HG03342 (cell line): ENCODE measurements at regions not wholly inside any gene's neighbourhood (a gene's known extent, or its start where the extent isn't known, plus 50 kb on each side); places are given as distances from the start of the nearest gene placed in this dataset.
"Not testable (repeated sequence)": the region's sequence is repeated elsewhere in the genome, so short reads cannot be mapped to it uniquely, and the experiment has no call there.

Experiments used
- ATAC-seq: cut with Tn5 transposase; IDR thresholded peaks from one replicate; pipeline ENCODE4 v1.9.1; 2021; ENCODE audit warnings: mild to moderate bottlenecking, moderate library complexity; ENCODE audit not compliant: unreplicated experiment

GRCh38 chr3:69493157-69493556 is 107.3 kb upstream of the FRMD4B start:
- ATAC-seq, result no peak

DNA sequence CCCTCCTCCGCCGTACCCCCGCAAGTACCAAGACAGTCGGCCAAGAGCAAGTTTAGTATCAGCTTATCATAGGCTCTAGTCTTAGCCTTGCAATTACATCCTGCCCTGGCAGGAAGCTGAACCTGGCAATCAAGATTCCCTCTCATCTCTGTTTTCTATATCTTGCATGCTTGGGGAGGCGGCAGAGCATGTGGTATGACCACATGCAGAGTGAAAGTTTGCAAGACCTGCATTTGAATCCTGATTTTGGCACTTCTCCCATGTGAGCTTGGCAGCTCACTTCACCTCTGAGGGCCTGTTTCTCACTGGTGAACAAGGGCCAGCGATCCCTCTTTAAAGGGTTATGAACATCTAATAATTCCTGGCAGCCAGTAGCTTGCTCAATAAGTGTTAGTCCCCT is 106.1 kb upstream of the FRMD4B start:
- ATAC-seq, result no peak

- ATAC-seq, result no peak
Observed at GRCh38 chr3:69490971-69491370, 105.1 kb upstream of the FRMD4B start.

GRCh38 chr3:69490235-69490634 is 104.3 kb upstream of the FRMD4B start:
- no peak for ATAC-seq

DNA sequence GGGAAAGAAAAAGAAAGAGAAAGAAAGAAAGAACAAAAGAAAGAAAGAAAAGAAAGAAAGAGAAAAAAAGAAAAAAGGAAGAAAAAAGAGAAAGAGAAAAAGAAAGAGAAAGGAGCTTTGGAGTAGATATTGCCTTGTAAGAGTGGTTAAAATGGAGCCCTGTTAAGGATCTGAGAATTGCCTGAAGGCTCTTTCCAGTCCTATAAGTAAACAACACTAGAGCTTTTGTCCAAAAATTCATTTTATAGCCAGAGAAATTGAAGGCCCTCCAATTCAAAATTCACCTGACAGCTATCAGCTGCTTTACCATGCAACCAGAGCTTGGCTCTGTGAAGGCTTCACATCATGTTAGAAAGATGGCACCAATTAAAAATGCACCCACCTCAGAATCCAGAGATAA is 102.1 kb upstream of the FRMD4B start:
- ATAC-seq, result no peak

- no peak for ATAC-seq
Observed at GRCh38 chr3:69485489-69485888, 99.6 kb upstream of the FRMD4B start.

DNA sequence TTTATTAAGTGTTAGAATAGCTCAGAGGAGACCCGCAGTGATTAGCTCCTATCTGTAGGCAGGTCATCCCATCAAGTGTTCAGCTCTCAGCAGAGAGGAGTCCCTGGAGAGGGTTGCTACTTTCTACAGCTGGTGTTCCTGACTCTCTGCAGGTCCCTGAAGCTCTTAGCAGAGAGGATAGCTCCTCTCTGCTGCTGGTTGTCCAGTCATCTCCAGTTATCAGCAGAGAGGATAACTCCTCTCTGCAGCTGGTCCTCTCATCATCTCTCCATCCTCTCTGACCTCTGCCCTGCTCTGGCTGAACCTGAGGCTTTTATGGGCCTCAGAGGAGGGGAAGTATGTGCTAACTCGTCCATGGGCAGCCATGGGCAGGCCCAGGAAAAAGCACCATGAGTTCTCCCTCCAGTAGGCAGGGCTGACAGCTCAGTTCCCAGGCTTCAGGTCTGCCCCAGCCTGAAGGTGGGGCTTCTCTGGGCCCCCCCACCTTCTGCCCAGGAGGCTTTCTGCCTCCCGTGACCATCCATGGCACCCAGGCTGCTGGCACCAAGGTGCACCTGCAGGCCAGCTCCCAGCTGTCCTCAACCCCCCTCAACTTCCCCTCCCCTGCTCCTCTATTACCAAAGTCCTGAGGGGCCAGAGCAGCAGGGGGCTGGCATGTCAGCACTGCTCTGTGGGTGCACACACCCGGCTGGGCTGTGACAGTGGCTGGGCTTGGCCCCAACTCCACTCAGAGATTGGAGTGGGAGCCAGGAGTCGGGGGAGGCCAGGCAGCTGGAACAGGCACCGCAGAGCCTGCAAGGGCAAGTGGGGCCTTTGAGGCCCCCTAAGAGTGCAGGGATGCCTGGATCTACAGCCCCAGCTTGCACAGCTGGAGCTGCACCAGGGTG is 98.9 kb upstream of the FRMD4B start:
- no peak for ATAC-seq

DNA sequence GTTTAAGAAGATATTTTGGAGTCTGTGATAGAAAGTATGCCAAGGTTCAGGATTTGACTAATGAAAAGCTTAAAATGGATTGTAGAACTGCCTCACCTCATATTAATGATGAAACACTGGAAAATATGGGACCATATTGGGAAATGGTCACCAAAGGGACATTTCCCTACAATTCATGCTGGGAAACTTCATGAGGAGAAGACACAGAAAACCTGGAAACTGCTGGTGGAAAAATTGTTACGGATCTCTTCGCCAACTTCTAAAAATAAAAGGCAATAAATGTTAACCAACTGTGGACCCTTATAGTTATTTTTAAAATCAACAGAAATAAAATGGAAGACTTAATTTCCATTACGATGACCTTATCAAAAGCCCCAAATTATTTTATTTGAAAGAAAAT is 97.6 kb upstream of the FRMD4B start:
- ATAC-seq, result no peak

GRCh38 chr3:69480986-69481385 is 95.1 kb upstream of the FRMD4B start:
- ATAC-seq, result not testable (repeated sequence)

DNA sequence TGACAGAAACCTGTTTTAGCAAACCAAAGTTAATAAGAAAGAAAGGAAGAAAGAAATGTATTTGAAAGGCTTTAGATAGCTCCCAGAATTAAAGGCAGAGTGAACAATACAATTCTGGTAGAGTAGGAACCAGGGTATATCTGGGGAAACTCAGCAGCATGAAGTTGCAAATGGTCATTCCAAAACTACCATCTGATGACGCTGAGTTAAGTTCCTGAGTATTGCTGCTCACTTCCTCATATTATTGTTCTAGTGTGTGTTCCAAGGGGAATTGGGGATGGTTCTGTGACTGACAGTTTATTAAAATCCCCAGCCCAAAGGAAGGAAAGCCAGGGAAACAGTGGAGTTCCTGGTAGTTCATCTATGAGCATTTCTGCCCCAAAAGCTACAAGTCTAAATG is 88.3 kb upstream of the FRMD4B start:
- no peak for ATAC-seq

DNA sequence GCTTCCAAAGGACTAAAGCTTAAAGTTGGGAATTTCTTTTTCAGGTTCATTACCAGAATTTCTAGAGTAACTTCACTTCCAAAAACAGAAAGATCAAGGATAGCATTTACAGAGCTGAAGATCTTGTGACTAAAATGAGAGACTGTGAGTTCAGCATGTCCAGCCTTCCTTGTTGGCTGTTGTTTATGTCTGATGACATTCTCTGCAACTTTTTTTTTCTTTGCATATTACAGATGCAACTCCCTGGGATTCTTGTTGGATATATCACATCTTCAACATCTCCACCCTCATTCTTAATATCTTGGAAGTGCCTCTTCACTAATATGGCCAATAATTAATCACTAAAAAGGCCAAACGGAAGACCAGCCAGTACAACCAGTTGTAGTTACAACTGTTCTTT is 86.2 kb upstream of the FRMD4B start:
- no peak for ATAC-seq

DNA sequence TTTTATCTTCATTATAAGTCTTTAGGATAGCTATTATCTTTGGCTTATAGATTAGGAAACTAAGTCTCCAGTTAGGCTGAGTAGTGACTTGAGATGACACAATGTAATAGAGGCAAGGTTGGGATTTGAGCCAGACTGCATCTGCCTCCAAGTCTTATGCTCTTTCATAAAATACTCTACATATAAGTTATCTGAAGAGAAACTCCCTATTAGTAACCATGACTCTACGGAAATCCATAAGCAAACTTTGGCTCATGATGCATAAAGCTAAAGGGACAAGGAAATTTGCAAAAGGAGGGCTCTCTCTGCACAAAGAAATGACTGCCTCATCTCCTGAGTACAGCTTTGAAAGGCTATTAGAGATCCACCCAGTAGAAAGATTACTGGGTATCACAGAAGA is 77.6 kb upstream of the FRMD4B start:
- no peak for ATAC-seq

- ATAC-seq, result no peak
Observed at GRCh38 chr3:69462826-69463100, 76.9 kb upstream of the FRMD4B start.

DNA sequence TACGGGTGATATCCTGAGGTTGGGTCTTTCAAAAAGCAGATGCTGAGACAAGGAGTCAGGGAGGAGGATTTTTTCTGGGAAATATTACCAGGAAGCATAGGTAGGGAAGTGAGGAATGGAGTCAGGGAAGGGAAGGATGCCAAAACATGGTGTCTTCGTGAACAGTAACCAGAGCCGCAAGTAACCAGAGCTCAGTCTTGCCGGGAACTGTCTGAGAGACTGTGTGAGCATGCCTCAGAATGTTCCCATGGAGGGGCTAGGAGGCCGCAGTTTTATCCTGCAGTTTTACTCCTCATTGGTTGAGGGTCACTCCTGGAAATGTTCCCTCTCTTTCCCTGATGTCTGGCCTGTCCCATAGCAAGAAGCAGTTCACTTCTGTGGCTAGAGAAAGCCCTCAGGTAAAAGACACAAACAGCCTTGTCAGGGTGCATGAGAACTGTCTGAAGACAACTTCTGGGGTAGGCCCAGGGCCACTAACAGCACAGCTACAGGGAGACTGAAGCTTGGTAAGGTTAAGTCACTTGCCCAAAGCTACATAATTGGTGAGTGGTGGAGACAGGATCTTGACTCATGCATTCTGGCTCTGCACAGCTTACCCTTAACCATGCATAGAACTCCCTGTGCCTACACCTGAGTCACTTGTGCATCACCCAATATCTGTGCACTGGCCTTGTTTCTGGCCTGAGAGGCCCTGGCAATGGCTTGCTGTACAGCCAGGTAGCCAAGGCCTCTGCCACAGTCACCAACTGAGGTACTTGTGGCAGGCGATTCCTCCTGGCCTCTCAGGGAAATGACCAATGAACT is 76.3 kb upstream of the FRMD4B start:
- no peak for ATAC-seq

GRCh38 chr3:69460034-69460433 is 74.1 kb upstream of the FRMD4B start:
- ATAC-seq, result no peak

DNA sequence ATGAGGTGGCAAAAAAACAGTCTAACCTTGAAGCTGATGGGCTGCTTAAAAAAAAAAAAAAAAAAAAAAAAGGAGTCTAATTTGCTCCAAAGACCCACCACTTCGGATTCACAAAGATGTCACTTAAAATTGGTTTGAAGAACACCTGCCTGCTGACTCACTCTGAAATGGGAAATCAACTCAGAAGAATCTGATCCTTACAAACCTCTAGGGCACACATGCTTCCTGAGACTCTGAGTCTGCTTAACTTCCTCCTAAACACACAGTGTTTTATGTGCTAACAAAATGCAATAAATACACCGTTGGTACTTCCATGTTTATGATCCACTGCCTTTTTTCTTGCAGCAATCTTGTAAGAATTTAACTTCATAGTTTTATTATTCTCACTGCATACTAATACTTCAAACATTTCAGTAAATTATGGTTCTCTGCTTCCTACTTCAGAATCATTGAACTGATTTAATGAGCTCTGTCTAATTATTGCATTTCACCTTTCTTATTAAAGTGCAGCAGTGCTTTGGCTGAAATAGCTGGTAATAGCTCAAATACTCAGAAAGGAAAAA is 73.0 kb upstream of the FRMD4B start:
- no peak for ATAC-seq

- no peak for ATAC-seq
Observed at GRCh38 chr3:69456631-69457030, 70.7 kb upstream of the FRMD4B start.

- no peak for ATAC-seq
Observed at GRCh38 chr3:69454204-69454787, 68.4 kb upstream of the FRMD4B start.

DNA sequence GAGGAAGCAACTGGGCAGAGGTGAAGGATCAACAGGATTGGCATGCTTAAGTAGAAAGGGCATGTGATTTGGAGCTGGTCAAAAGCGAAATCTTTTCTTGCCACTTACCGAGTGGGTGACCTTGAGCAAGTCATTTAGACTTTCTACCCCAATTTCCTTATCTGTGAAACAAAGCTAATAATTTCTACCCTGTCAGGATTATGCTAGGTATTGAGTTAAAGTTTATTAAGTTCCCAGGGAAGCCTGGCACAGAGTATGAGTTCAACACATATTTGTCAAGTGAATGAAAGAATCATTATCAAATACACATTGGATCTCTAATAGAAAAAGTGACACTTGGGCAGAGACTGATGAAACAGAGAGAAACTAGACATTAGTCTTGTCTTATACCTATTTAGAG is 66.4 kb upstream of the FRMD4B start:
- no peak for ATAC-seq

DNA sequence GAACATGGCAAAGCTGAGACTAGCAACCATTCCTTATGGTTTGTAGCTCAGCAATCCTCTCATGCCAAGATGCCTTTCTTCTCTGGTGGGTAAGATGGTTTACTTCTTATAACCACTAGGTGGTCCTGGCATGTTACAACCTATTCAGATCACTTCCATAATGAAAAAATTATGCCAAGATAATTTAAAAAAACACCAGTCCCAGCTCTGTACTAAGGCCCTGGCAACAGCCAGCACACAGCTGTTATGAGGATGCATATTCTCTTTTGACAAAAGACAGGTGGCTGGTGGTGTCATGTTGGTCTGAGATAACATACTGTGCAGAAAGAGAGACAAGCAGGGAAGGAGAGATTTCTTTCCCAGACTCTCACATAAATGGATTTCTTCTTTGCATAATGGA is 65.7 kb upstream of the FRMD4B start:
- no peak for ATAC-seq

DNA sequence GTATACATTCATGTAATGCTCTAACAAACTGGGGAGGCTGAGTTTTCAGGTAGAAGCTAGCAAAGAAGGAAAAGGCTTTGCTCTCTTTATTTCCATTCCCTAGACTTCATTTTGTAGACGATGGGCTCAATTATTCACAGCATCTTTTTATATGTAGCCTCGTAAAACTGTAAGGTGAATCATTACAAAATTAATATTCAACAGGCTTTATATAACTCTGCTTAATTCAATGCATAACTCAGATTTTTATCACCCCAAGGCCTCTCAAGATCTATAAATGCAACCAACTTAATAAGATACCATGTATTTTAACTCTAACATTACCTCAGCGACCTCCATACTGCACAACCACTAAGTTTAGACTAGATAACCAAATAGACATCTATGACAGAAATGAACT is 63.0 kb upstream of the FRMD4B start:
- no peak for ATAC-seq
